ENCODE measurements at regions not wholly inside any gene's neighbourhood (a gene's known extent, or its start where the extent isn't known, plus 50 kb on each side); places are given as distances from the start of the nearest gene placed in this dataset.
"Not testable (repeated sequence)": the region's sequence is repeated elsewhere in the genome, so short reads cannot be mapped to it uniquely, and the experiment has no call there.

GRCh38 chr11:129503646-129504045 lies 128.0 kb downstream of the BARX2 start:
- DNase-seq (ENCODE audit: low read depth, low spot score), result no peak

DNA sequence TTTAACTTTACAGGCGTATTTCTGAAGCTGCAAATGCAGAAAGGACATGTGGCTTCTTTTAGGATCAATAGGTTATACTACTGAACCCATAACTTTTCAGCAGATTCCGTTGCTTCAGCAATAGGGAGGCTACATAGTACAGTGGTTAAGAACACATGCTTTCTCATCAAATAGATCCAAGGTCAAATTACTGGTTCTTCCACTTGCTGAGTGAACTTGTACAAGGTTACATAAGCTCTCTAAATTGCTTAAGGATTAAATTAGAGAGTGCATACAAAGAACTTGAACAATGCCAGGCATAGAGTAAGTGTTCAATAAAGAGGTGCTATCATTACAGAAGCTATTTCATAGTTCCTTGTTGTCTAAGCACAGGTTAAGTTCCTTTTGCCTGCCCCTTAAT lies 129.6 kb downstream of the BARX2 start:
- DNase-seq (ENCODE audit: low read depth, low spot score), result no peak

DNA sequence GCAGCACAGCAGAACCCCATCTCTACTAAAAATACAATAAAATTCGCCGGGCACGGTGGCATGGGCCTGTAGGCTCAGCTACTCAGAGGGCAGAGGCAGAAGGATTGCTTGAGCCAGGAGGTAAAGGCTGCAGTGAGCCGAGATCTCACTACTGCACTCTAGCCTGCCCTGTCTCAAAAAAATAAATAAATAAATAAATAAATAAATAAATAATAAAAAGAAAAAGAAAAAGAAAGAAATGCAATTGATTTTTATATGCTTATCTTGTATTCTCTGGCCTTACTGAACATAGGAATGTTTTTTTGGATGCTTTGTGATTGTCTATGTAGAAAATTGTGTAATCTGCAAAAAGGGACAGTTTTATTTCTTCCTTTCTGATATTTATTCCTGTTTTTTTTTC lies 132.5 kb downstream of the BARX2 start:
- no peak for DNase-seq (ENCODE audit: low read depth, low spot score)

GRCh38 chr11:129528296-129528695 lies 152.6 kb downstream of the BARX2 start:
- no peak for DNase-seq (ENCODE audit: low read depth, low spot score)

- DNase-seq (ENCODE audit: low read depth, low spot score), result no peak
Measured at GRCh38 chr11:129530154-129530895, 154.7 kb downstream of the BARX2 start.

DNA sequence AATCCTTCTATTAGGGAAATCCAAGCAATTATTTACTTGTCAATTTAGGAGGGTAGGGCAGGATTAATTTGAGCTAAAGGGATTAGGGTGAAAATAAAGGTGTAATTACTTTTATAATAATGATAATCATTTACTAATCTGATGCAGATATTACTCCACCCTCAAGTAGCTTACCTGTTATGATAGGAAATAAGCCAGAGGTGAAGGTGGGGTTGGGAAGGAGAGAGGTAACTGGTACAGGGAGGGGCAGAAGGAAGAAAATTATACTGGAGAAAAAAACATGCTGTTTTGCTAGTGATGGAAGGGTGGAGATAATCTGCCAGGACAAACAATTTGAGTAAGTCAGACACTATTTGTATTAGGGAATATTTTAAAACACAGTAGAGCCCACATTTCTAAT lies 157.7 kb downstream of the BARX2 start:
- no peak for DNase-seq (ENCODE audit: low read depth, low spot score)

DNA sequence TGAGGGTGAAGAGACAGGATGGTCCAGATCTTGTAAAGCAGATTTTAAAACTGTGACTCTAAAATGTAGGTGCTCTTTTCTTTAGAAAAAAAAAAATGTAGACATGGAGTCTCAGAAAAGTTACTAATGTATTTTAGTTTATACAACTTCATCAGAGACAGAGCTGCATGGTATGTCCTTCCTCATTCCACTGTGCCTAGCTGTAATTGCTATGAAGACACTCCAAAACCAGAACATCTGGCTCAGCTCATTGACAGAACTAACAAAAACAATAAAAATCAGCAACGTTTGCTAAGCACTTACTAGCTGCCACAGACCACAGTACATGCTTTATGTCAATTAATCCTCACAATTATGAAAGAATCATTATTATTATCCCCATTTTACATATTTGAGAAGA lies 160.7 kb downstream of the BARX2 start:
- no peak for DNase-seq (ENCODE audit: low read depth, low spot score)

GRCh38 chr11:129538323-129538722 lies 162.7 kb downstream of the BARX2 start:
- no peak for DNase-seq (ENCODE audit: low read depth, low spot score)

DNA sequence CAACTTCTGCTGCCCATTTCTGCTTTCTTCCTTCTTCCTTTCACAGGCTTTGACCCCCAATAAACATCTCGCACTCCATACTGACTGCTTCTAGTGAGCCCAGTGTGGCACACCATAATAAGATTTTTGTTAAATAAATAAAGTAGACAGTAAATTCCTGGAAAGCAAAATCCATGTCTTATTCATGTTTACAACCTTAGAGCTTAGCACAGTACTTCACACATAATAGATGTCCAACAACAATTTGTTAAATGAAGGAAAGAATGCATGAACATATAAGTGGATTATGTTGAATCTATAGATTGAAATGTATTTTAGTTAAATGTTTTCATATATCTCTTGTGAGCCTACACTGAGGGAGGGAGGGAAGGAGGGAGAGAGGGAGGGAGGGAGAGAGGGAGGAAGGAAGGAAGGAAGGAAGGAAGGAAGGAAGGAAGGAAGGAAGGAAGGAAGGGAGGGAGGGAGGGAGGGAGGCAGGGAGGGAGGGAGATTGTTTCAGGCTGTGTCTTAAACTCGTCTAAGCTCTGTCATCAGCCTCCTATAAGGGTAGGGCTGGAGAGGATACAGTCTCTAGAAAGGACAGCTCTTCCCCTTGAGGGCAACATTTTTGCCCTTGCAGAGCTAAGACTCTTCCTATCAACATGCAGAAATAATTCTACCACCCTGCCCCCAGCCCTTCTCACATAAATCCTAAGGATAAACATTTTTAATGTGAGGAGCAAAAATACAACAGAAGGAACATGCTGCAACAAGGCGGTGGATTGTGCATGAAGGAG lies 168.1 kb downstream of the BARX2 start:
- no peak for DNase-seq (ENCODE audit: low read depth, low spot score)

DNA sequence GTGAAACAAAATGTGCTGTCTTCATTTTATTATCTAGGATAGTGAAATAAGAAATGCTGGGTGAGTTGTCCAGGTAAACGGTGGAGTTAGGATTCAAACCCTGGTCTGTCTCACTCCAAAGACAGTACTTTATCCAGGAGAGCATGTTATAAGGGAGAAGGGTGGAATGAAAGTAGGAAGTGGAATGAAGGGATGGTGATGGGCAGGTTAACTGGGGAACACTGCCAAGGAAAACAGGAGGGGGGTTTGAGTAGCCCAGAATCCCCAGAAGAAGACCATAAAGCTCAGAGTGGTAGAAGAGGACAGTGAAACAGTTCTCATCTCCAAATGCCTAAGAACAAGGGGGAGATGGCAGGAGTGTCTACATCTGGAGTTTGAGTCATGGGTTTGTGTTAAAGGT lies 169.0 kb downstream of the BARX2 start:
- DNase-seq (ENCODE audit: low read depth, low spot score), result no peak

DNA sequence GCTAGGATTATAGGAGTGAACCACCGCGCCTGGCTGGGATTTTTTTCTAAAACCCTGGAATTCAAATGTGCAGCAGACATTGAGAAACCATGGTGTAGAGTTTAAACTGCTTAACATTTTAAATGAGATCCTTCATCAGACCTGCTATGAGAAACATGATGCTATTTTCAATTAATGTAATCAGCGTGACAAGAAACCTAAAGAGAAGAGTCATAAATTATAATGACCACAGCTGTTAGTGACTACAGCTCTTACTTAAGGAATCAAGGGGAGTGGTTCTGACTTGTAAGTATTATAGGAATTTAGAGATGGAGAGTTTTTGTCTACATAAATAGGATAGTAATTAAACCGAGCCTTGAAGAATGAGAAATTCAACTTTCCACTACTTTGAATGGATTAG lies 170.6 kb downstream of the BARX2 start:
- no peak for DNase-seq (ENCODE audit: low read depth, low spot score)

DNA sequence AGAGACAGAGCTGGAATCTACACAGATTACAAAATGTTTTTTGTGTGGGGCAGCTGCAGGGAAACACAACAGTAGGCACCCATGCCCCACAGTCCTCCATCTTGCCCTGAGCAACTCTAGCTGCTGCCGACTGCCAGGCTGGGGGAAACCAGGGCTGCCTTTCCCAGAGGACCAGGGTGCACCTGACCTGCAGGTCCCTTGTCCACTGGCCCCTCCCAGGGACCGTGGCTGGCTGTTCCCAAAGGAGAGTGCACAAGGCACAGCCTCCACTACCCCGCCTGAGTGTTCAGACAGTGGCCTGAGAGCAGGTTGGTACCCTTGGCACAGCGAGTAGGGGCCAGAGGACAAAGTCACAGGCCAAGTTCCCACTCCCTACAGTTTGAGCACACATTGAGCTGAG lies 181.8 kb downstream of the BARX2 start:
- no peak for DNase-seq (ENCODE audit: low read depth, low spot score)

DNA sequence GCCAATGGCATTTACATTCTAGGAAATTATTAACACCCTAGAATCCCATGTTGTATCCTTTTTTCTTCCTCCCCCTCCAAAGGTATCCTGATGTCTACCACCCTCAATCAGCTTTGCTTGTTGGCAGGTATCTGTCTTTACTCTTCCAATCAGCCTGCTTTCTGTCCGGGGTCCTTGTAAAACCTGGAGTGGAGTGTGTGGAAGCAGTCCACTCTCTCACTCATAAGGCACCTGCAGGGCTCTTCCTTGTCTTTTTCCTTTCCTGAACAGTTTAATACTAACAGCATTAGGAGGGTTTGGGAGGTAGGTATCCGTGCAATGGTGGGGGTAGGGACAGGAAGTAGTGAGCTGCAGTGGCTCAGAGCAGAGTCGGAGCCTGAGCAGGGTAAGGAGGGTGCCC lies 193.4 kb downstream of the BARX2 start:
- DNase-seq (ENCODE audit: low read depth, low spot score), result no peak

DNA sequence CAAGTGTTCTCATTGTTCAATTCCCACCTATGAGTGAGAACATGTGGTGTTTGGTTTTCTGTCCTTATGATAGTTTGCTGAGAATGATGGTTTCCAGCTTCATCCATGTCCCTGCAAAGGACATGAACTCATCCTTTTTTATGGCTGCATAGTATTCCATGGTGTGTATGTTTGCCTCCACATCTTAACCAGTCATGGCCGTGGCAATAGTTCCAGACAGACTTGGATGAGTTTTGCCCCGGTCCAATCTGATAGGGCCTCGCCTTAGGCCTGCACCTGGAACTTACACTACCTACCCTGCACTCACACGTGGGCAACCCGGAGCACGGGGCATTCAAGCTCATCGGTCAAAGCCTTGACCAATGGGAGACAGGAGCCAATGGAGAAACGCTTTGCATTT lies 197.0 kb downstream of the BARX2 start:
- DNase-seq (ENCODE audit: low read depth, low spot score), result not testable (repeated sequence)

GRCh38 chr11:129573161-129573560 lies 197.5 kb downstream of the BARX2 start:
- DNase-seq (ENCODE audit: low read depth, low spot score), result no peak

DNA sequence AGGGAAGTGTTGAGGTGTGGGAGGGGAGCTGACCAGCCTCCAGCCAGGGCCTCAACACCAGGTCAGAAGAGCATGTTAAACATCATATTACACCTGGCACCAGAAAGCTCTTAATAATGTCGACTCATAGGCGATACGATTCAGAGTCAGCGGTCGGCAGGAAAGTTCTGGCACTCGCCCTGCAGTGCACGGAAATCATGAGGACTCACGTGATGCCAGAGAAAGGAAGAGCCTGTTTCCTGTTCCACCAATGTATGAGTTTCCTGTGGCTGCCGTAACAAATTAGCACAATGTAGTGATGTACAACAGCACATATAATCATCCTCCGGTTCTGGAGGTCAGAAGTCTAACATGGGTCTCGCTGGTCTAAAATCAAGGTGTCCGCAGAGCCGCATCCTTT lies 198.8 kb downstream of the BARX2 start:
- DNase-seq (ENCODE audit: low read depth, low spot score), result no peak

DNA sequence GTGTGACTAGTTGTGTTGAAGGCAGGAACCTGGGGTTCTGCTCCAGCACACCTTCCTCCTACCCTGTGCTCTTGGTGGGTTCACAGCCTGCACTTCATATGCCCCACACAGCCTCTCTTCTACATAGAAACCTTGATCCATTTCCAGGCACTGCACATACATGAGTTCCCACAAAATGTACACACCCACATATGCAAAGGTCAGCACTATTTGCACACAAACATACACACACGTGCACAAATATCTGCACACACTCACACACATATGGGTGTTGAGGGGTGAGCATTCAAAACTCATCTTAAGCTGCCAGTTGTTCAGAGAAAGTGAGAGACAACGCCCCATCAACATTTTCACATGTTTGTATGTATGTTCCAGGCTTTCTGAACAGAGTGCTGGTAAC lies 201.0 kb downstream of the BARX2 start:
- DNase-seq (ENCODE audit: low read depth, low spot score), result no peak

DNA sequence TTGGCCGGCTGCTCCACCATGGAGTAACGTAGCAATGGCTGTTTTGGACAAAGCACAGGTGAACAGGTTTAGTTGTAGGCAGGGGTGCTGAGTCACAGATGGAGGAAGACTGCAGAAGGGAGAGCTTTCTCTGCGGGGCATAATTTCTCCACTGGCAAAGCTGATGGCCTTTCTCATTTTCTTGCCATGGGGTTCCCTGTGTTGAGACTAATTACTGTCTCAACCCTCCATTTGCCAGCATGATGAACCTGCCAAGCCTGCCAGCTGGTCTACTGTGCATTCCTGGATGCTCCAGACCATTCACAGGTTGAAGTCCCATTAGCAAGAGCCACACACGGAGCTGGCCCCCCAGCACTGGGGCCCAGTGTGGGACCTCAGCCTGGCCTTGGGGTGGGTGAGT lies 202.4 kb downstream of the BARX2 start:
- no peak for DNase-seq (ENCODE audit: low read depth, low spot score)

DNA sequence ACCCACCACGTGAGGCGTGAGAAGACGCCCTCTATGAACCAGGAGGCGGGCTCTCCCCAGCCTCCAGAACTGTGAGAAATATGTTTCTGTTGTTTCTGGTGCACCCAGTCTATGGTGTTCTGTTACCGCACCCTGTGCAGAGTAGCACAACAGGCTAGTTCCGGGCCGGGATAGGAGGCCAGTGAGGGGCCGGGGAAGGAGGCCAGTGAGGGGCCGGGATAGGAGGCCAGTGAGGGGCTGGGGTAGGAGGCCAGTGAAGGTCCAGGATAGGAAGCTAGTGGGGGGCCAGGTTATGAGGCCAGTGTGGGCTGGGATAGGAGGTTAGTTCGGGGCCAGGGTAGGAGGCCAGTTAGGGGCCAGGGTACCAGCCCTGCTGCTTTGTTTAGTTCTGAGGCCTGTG lies 204.6 kb downstream of the BARX2 start:
- no peak for DNase-seq (ENCODE audit: low read depth, low spot score)

GRCh38 chr11:129584316-129584715 lies 208.7 kb downstream of the BARX2 start:
- DNase-seq (ENCODE audit: low read depth, low spot score), result no peak

DNA sequence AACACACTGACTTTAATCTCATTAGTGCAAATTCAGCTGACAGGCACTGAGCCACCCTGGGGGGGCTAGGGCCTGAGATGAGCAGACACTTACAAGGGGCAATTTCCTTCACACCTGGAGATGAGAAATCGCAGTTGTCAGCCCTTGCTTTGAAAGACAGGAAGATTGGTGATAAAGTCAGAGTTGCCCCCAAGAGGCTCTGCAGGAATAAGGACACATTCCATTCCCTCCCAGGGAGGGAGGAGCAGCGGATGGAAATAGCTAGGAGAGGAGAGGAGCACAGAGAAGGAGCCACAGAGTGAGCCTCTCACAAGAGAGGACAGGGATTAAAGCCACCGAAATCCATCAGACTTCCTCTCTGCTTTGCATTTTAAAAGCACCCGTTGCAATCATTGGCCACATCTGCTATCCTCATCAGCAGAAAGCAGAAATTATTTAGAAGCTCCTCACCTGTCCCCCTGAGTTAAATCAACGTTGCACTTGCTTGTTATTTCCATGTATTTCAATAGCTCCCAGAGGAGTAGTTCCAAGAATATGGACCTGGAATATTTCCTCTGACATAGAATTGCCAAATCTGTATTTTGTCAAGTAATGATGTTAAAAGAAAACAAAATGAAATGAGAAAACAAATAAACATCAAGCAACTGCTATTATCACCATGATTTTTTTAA lies 213.7 kb downstream of the BARX2 start:
- DNase-seq (ENCODE audit: low read depth, low spot score), result no peak

DNA sequence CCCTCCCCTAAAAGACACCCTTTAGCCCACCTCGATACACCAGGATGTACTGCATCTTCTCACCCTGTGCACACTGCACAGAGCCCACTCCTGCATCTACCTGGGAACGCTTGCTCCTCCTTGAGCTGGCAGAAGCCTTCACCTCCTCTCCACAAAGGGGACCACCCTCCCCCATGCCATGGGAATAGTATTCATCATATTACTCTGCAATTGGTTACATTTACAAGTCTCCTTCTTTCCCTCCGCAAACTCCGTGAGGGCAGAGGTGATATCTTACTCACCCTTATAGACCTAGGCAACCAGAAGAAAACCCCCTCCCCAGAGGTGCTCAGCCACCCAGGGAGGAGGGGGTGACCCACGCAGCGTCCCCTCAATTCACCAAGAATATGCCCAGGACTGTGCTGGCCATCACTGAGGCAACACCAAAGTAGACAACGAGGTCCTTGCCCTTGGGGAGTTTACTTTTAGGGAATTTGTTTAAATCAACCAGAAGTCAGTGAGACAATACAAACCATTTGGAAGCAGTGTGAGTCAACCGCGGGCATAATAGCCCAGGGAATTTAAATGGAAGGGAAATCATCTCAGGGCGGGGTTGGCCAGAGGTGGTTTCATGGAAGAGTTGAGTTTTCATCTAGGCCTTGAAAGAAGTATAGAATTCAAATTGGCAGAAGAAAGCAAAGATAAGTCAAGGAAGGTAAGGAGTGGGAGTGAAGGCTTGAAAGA lies 214.5 kb downstream of the BARX2 start:
- no peak for DNase-seq (ENCODE audit: low read depth, low spot score)

Measured in activated naive CD8-positive, alpha-beta T cell treated with anti-CD3 and anti-CD28 coated beads, Interleukin-2, amount 50 U/mL, for 16 hours (primary cell).